DOHH2 (cell line): ENCODE measurements at regions not wholly inside any gene's neighbourhood (a gene's known extent, or its start where the extent isn't known, plus 50 kb on each side); places are given as distances from the start of the nearest gene placed in this dataset.

Source experiments
- EZH2phosphoT487 ChIP-seq: fragments of 200-600 bp; sonication (generic); IDR thresholded peaks from 2 replicates; pipeline ENCODE4 v1.6.1; 2017; ENCODE audit warnings: borderline replicate concordance, mild to moderate bottlenecking, antibody characterized with exemption, low read length, moderate library complexity, mixed read lengths
- TF ChIP-seq, protein P1 (sequence below): fragments of 200-600 bp; sonication (generic); IDR thresholded peaks from one replicate; pipeline ENCODE4 v1.5.1; 2014; ENCODE audit warnings: antibody characterized with exemption, mild to moderate bottlenecking, low read depth, low read length; ENCODE audit not compliant: poor library complexity, severe bottlenecking

DNA sequence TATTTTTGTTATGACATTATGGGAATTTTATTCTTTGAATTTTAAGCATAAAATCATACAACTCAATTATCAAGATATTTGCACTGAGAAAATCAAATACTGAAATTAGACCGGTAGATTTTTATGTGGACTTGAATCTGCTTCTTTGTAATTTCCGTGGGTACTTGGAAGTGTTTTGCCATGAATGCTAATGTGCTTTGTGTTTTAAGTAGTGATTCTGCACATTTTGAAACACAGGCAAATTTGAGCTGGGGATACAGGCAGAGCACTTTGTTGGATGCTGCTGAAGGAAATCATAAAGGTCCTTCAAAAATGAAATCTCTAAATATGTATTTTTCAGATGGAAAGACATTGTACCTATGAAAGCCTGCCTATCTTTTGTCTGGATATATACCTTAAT, 446.3 kb upstream of the POU3F3 start:
- TF ChIP-seq, protein P1, sequence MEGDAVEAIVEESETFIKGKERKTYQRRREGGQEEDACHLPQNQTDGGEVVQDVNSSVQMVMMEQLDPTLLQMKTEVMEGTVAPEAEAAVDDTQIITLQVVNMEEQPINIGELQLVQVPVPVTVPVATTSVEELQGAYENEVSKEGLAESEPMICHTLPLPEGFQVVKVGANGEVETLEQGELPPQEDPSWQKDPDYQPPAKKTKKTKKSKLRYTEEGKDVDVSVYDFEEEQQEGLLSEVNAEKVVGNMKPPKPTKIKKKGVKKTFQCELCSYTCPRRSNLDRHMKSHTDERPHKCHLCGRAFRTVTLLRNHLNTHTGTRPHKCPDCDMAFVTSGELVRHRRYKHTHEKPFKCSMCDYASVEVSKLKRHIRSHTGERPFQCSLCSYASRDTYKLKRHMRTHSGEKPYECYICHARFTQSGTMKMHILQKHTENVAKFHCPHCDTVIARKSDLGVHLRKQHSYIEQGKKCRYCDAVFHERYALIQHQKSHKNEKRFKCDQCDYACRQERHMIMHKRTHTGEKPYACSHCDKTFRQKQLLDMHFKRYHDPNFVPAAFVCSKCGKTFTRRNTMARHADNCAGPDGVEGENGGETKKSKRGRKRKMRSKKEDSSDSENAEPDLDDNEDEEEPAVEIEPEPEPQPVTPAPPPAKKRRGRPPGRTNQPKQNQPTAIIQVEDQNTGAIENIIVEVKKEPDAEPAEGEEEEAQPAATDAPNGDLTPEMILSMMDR: no peak
- TF ChIP-seq EZH2phosphoT487: no peak
